Stimulated activated naive B cell treated with anti-CD40 and anti-IgM and Interleukin-4, amounts not matched to agents 10 μg/mL and 1 μg/mL and 100 μg/mL, for 72 hours (primary cell): ENCODE measurements at regions not wholly inside any gene's neighbourhood (a gene's known extent, or its start where the extent isn't known, plus 50 kb on each side); places are given as distances from the start of the nearest gene placed in this dataset.
"Not testable (repeated sequence)": the region's sequence is repeated elsewhere in the genome, so short reads cannot be mapped to it uniquely, and the experiment has no call there.

Experiments
- ATAC-seq, 2 donors: fragments of 150-1000 bp; cut with Tn5 transposase; replicated peaks; 2 replicates each; pipeline ENCODE4 v1.10.0; 2021; ENCODE audit warnings: moderate library complexity in 1 of 2
- DNase-seq: peaks from one replicate; pipeline ENCODE4 v3.0.0; 2021
- H3K27ac Mint-ChIP-seq: one replicate; pipeline ENCODE4 v1.8.0; 2022; ENCODE audit warnings: mild to moderate bottlenecking, mixed read lengths
- H3K27me3 Mint-ChIP-seq, 2 donors: one replicate each; pipeline ENCODE4 v1.8.0; 2022; ENCODE audit warnings: mixed read lengths in 2 of 2
- H3K36me3 Mint-ChIP-seq, 2 donors: one replicate each; pipeline ENCODE4 v1.8.0; 2022; ENCODE audit warnings: mixed read lengths in 2 of 2, mild to moderate bottlenecking in 1 of 2
- H3K4me1 Mint-ChIP-seq, 2 donors: one replicate each; pipeline ENCODE4 v1.8.0; 2022; ENCODE audit warnings: mixed read lengths in 2 of 2, mild to moderate bottlenecking in 1 of 2
- H3K4me3 Mint-ChIP-seq, 2 donors: one replicate each; pipeline ENCODE4 v1.8.0; 2022; ENCODE audit warnings: mild to moderate bottlenecking in 2 of 2, mixed read lengths in 2 of 2, moderate library complexity in 1 of 2
- H3K9me3 Mint-ChIP-seq, 2 donors: one replicate each; pipeline ENCODE4 v1.8.0; 2022; ENCODE audit warnings: mixed read lengths in 2 of 2, mild to moderate bottlenecking in 1 of 2

DNA sequence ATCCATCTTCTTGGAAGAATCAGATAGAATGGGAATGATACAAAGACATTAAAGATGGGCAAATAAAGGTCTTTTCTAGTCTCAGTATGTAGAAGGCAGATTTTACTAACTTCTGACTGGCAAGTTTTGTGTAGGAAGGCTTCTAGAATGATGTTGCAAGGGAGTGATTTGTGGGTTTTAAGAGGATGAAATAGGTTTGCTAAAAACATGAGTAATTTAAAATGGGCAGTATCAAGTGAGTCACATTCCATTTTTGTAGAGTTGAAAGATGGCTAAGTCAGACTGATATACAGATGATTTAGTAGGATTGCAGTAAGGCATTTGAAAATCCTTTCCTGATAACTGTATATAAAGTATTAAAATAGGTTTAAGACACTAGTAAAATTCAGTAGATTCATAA, 777.4 kb downstream of the SORCS1 start:
- H3K36me3 Mint-ChIP-seq, result no peaks in the 10 kb centered on the region
- H3K4me1 Mint-ChIP-seq, result no peaks in the 10 kb centered on the region
- H3K27ac Mint-ChIP-seq, result no peak overlapping the region
- H3K27me3 Mint-ChIP-seq, result no peaks in the 10 kb centered on the region
- H3K4me3 Mint-ChIP-seq, result no peak overlapping the region
- peaks cover 0 to 6% of the 10 kb centered on the region in 2 donors for H3K9me3 Mint-ChIP-seq
- DNase-seq (no peak), ATAC-seq (no peak)

DNA sequence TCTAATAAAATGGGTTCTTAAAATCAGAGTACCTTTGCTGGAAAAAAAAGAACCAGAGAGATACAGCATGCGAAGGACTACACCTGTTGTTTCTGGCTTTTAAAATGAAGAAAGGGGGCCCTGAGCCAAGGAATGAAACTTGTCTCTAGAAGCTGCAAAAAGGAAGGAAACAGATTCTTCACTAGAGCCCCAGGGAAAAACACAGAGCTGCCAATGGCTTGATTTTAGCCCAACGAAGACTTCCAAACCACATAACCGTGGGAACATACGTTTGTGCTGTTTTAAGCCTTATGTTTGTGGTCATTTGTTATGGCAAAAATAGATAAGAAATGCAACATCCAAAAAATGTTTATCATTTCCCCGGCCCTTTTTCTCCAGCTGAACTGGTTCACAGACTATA, 780.0 kb downstream of the SORCS1 start:
- no peak overlapping the region for H3K27ac Mint-ChIP-seq
- no peaks in the 10 kb centered on the region for H3K36me3 Mint-ChIP-seq
- no peak for DNase-seq
- no peaks in the 10 kb centered on the region for H3K4me1 Mint-ChIP-seq
- no peak overlapping the region for H3K4me3 Mint-ChIP-seq
- no peaks in the 10 kb centered on the region for H3K27me3 Mint-ChIP-seq
- H3K9me3 Mint-ChIP-seq, result peaks cover 0 to 6% of the 10 kb centered on the region in 2 donors
- ATAC-seq, result no peak

DNA sequence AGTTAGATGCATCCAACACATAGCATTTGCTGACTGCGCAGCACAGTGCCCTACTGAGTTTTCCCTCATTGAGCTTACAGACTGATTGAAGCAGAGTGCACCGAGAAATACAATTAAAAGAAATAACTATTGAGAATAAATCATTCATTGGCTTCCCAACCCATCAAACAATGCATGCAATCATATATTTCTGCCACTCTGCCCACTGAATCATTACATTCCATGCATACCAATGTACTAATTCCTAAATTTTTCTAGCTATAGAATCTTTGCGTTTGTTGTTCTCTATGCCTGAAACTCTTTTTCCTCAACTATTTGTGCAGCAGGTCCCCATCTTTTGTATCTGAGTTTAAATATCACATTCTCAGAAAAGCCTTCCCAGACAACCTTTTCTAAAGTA, 783.8 kb downstream of the SORCS1 start:
- Mint-ChIP-seq H3K27me3 (no peaks in the 10 kb centered on the region), H3K4me1 (no peaks in the 10 kb centered on the region), H3K4me3 (no peak overlapping the region), H3K9me3 (peaks cover 0 to 2% of the 10 kb centered on the region in 2 donors), H3K36me3 (no peaks in the 10 kb centered on the region), H3K27ac (no peak overlapping the region)
- DNase-seq (no peak), ATAC-seq (no peak)

DNA sequence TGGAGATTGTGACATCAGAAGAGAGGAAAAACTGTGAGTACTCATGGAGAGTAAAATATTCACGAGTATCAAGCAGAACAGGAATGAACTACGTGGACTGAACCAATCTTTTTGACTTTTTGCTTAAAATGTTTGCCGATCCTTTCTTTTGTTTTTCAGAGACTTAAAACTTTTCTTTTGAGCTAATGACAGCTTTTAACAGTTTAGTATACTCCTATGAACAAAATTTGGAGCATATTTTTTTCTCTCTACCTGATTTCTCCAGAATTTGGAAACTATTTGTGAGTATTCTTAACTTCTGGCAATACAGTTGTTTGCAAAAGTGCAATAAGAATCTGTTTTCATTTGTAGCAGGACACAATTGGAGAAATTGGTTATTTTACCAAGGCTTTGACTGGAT, 786.3 kb downstream of the SORCS1 start:
- no peak overlapping the region for H3K4me3 Mint-ChIP-seq
- H3K9me3 Mint-ChIP-seq, result no peaks in the 10 kb centered on the region
- H3K4me1 Mint-ChIP-seq, result no peaks in the 10 kb centered on the region
- ATAC-seq (no peak), DNase-seq (no peak)
- H3K27ac Mint-ChIP-seq, result no peak overlapping the region
- no peaks in the 10 kb centered on the region for H3K27me3 Mint-ChIP-seq
- no peaks in the 10 kb centered on the region for H3K36me3 Mint-ChIP-seq

- no peak overlapping the region for H3K27ac Mint-ChIP-seq
- H3K9me3 Mint-ChIP-seq, result no peaks in the 10 kb centered on the region
- no peaks in the 10 kb centered on the region for H3K27me3 Mint-ChIP-seq
- H3K4me1 Mint-ChIP-seq, result no peaks in the 10 kb centered on the region
- DNase-seq (no peak), ATAC-seq (no peak)
- H3K36me3 Mint-ChIP-seq, result no peaks in the 10 kb centered on the region
- H3K4me3 Mint-ChIP-seq, result no peak overlapping the region
Observed at GRCh38 chr10:106370751-106371150, 793.8 kb downstream of the SORCS1 start.

GRCh38 chr10:106360870-106361269, 803.6 kb downstream of the SORCS1 start:
- H3K36me3 Mint-ChIP-seq, result no peaks in the 10 kb centered on the region
- H3K4me1 Mint-ChIP-seq, result no peaks in the 10 kb centered on the region
- no peak overlapping the region for H3K4me3 Mint-ChIP-seq
- no peak for DNase-seq
- H3K9me3 Mint-ChIP-seq, result peaks cover 0 to 2% of the 10 kb centered on the region in 2 donors
- ATAC-seq, result no peak
- H3K27ac Mint-ChIP-seq, result no peak overlapping the region
- no peaks in the 10 kb centered on the region for H3K27me3 Mint-ChIP-seq

DNA sequence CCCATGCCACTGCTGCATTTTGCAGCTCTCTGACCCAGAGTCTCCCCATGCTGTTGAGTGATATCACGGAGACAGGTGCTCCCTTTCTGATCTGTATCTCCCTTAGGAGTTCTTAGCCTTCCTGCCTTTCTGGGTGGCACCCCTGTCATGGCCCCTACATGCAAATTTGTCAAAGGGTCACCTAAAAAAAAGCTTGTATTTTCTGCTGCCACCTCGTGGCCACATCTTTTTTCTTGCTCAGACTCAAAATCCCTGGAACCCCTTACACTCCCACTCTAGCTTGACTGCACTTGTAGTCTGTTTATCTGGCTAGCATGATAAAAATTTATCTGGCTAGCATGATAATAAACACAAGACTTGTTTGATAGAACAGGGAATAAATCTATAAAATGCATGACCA, 809.1 kb downstream of the SORCS1 start:
- Mint-ChIP-seq H3K9me3 (no peaks in the 10 kb centered on the region), H3K4me3 (no peak overlapping the region), H3K27ac (no peak overlapping the region), H3K27me3 (no peaks in the 10 kb centered on the region), H3K36me3 (no peaks in the 10 kb centered on the region), H3K4me1 (no peaks in the 10 kb centered on the region)
- DNase-seq, result no peak
- ATAC-seq, result no peak

GRCh38 chr10:106348933-106349332, 815.6 kb downstream of the SORCS1 start:
- H3K27me3 Mint-ChIP-seq, result no peaks in the 10 kb centered on the region
- H3K4me3 Mint-ChIP-seq, result no peak overlapping the region
- H3K36me3 Mint-ChIP-seq, result no peaks in the 10 kb centered on the region
- H3K27ac Mint-ChIP-seq, result no peak overlapping the region
- H3K9me3 Mint-ChIP-seq, result no peaks in the 10 kb centered on the region
- DNase-seq, result no peak
- ATAC-seq, result no peak
- no peaks in the 10 kb centered on the region for H3K4me1 Mint-ChIP-seq

GRCh38 chr10:106347547-106347946, 817.0 kb downstream of the SORCS1 start:
- Mint-ChIP-seq H3K9me3 (no peaks in the 10 kb centered on the region), H3K27ac (no peak overlapping the region), H3K27me3 (no peaks in the 10 kb centered on the region), H3K4me3 (no peak overlapping the region), H3K4me1 (no peaks in the 10 kb centered on the region), H3K36me3 (no peaks in the 10 kb centered on the region)
- ATAC-seq, result no peak
- no peak for DNase-seq

- ATAC-seq, H3K4me3 Mint-ChIP-seq, H3K36me3 Mint-ChIP-seq, H3K27ac Mint-ChIP-seq, H3K27me3 Mint-ChIP-seq, H3K4me1 Mint-ChIP-seq, H3K9me3 Mint-ChIP-seq, DNase-seq: not testable (repeated sequence)
Observed at GRCh38 chr10:106343539-106343938, 821.0 kb downstream of the SORCS1 start.

DNA sequence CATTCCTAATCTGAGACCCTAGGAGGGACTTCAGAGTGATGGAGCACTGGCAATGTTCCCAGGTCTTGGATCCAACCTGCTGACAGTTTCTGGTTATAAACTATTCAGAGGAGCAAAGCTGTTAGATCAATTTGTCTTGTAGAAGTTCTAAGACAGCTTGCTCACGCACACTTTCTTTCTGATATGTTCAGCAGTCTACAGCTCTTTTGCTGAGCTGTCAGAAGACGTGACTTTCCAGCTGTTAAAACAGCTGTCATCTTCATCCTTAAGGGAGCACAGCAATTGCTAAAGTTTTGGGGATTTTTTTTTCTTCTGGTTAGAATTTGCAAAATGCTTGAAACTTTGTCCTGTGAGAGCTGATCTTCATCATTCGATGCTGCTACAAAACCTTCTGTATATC, 823.1 kb downstream of the SORCS1 start:
- no peaks in the 10 kb centered on the region for H3K27me3 Mint-ChIP-seq
- H3K9me3 Mint-ChIP-seq, result no peaks in the 10 kb centered on the region
- ATAC-seq (no peak), DNase-seq (no peak)
- H3K4me1 Mint-ChIP-seq, result no peaks in the 10 kb centered on the region
- H3K4me3 Mint-ChIP-seq, result no peak overlapping the region
- H3K36me3 Mint-ChIP-seq, result no peaks in the 10 kb centered on the region
- no peak overlapping the region for H3K27ac Mint-ChIP-seq

DNA sequence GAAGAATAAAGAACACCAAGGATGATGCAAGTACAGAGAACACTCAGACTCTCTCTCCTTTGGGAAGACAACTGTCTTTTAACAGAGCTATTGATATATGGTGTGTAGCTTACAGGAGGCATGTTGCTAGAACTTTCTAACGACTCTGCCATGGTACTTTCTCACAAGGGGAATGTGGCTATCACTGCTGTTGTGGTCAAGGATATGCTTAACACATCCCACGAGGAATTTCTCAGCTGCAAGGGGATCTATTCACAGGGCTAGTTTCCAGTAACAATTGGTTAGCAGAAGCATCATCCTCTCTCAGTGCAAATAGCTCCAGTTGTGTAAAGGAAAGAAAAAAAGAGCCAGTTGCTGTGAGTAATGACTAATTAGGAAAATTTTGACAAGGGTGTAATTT, 826.0 kb downstream of the SORCS1 start:
- Mint-ChIP-seq H3K4me3 (no peak overlapping the region), H3K9me3 (no peaks in the 10 kb centered on the region), H3K36me3 (no peaks in the 10 kb centered on the region), H3K4me1 (no peaks in the 10 kb centered on the region), H3K27me3 (no peaks in the 10 kb centered on the region), H3K27ac (no peak overlapping the region)
- DNase-seq, result no peak
- no peak for ATAC-seq

GRCh38 chr10:106336874-106337273, 827.6 kb downstream of the SORCS1 start:
- no peaks in the 10 kb centered on the region for H3K36me3 Mint-ChIP-seq
- H3K27ac Mint-ChIP-seq, result no peak overlapping the region
- H3K9me3 Mint-ChIP-seq, result peaks cover 0 to 1% of the 10 kb centered on the region in 2 donors
- no peaks in the 10 kb centered on the region for H3K4me1 Mint-ChIP-seq
- no peak overlapping the region for H3K4me3 Mint-ChIP-seq
- ATAC-seq, result no peak
- DNase-seq, result no peak
- no peaks in the 10 kb centered on the region for H3K27me3 Mint-ChIP-seq

DNA sequence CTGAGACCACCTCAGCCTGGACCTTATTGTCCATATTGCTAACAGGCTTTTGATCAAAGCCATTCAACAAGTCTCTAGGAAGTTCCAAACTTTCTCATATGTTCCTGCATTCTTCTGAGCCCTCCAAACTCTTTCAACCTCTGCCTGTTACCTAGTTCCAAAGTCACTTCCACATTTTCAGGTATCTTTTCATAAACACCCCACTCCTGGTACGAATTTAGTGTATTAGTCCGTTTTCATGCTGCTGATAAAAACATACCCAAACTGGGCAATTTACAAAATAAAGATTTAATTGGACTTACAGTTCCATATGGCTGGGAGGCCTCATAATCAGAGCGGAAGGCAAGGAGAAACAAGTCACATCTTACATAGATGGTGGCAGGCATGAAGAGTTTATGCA, 836.8 kb downstream of the SORCS1 start:
- H3K4me3 Mint-ChIP-seq, result no peak overlapping the region
- no peak for ATAC-seq
- no peak overlapping the region for H3K27ac Mint-ChIP-seq
- peaks cover 21 to 29% of the 10 kb centered on the region in 2 donors for H3K9me3 Mint-ChIP-seq
- DNase-seq, result no peak
- no peaks in the 10 kb centered on the region for H3K27me3 Mint-ChIP-seq
- H3K4me1 Mint-ChIP-seq, result no peaks in the 10 kb centered on the region
- H3K36me3 Mint-ChIP-seq, result no peaks in the 10 kb centered on the region

- Mint-ChIP-seq H3K4me3 (no peak overlapping the region), H3K36me3 (no peaks in the 10 kb centered on the region), H3K4me1 (no peaks in the 10 kb centered on the region), H3K9me3 (peaks cover 7 to 8% of the 10 kb centered on the region in 2 donors), H3K27ac (no peak overlapping the region), H3K27me3 (no peaks in the 10 kb centered on the region)
- ATAC-seq (no peak), DNase-seq (no peak)
Observed at GRCh38 chr10:106320876-106321275, 843.6 kb downstream of the SORCS1 start.

DNA sequence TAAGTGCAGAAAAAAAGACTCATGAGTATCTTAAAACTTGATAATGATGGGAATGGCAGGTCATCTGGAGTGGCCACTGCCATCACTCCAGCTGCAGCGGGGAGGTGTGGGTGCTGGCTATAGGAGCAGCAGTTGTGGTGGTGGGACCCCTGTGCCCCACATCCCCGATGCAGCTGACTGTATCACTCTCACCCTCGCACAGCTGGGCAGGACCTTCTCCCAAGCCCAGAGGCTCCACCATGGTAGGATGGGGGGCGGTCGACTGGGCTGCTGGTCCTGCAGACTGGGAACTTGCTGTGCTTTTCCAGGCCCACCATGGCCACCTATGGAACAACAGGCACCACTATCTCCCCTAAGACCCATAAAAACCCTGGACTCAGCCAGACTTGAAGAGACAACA, 844.4 kb downstream of the SORCS1 start:
- Mint-ChIP-seq H3K36me3 (no peaks in the 10 kb centered on the region), H3K4me3 (no peak overlapping the region), H3K27ac (no peak overlapping the region), H3K27me3 (no peaks in the 10 kb centered on the region), H3K9me3 (peaks cover 5 to 6% of the 10 kb centered on the region in 2 donors), H3K4me1 (no peaks in the 10 kb centered on the region)
- DNase-seq (no peak), ATAC-seq (no peak)
